ENCODE measurements at regions not wholly inside any gene's neighbourhood (a gene's known extent, or its start where the extent isn't known, plus 50 kb on each side); places are given as distances from the start of the nearest gene placed in this dataset.

DNA sequence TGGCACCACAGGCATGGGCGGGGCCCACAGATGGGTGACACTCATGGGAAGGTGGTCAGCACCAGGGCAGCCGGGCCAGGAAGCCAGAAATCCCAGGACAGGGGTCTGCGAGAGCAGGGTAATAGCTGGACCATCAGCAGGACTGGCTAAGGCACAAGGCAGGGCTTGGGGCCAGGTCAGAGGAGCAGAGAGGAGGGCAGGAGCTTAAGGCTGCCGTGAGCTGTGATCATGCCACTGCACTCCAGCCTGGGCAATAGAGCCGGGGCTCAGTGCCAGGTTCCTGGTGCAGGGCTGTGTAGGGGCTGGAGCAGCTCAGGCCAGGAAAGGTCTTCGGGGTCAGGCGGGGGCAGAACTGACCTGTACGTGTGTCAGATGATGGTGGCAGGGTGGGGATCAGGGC is 64.2 kb upstream of the LINGO1 start:
- CTCF ChIA-PET (ENCODE audit: low intra/inter-chr PET ratio, low total read pairs): no interaction called here
- WGBS (ENCODE audit: low lambda C conversion rate): 20% methylated on average over 2 of the region's 8 CpGs
- H3K4me3 ChIP-seq (replicated peaks in 1 of 3; ENCODE audit: insufficient read depth in 1 of 3, low read depth in 2 of 3, low read length in 3 of 3): no peak overlapping the region
- no TSS peak for BruUV-seq (replicated peaks)
- FAIRE-seq (no peak), ATAC-seq (no peak), DNase-seq (ENCODE audit: low spot score) (no peak)
- H3K27ac ChIP-seq (ENCODE audit: extremely low read length, insufficient read depth, low read length): no peak overlapping the region
- no peaks in the 10 kb centered on the region for H3K9me3 ChIP-seq (ENCODE audit: low read length)
- H3K9ac ChIP-seq (ENCODE audit: insufficient read depth, low read depth, low read length): no peak overlapping the region
- H3K79me2 ChIP-seq (ENCODE audit: insufficient read depth, low read length): no peaks in the 10 kb centered on the region
- no peak overlapping the region for H3K4me2 ChIP-seq (ENCODE audit: low read depth, low read length)
- H3K4me1 ChIP-seq (ENCODE audit: insufficient read depth, low read length): no peaks in the 10 kb centered on the region
- H3K36me3 ChIP-seq (replicated peaks in 1 of 2; ENCODE audit: control insufficient read depth in 1 of 2, insufficient read depth in 2 of 2, low read length in 2 of 2): no peaks in the 10 kb centered on the region
- intact Hi-C loops (cut with micrococcal nuclease; ENCODE audit: unreplicated experiment): no loop called here
- H4K20me1 ChIP-seq (ENCODE audit: insufficient read depth, low read length): no peaks in the 10 kb centered on the region
- POLR2A ChIA-PET: no interaction called here
- no peak overlapping the region for H2AFZ ChIP-seq (ENCODE audit: low read length)
- in situ Hi-C loops (cut with HindIII; ENCODE audit: extremely low pct_ligation_motif_present, low pct_unique_long_range_greater_than_20kb): no loop called here
- H3K27me3 ChIP-seq (ENCODE audit: control insufficient read depth in 1 of 2, insufficient read depth in 2 of 2, low read length in 2 of 2): peaks cover 4 to 19% of the 10 kb centered on the region in 2 experiments; a peak in 2 of 5 replicates
- TF ChIP-seq ZNF230 (CRISPR knock-in tag; IDR thresholded peaks at IDR 0.05) (no peak), ARID4A (CRISPR knock-in tag; IDR thresholded peaks at IDR 0.05; ENCODE audit: borderline replicate concordance) (no peak), POLR2AphosphoS5 (IDR thresholded peaks at IDR 0.05; ENCODE audit: low read depth, low read length) (no peak), BCLAF1 (IDR thresholded peaks at IDR 0.05) (no peak), MEIS1 (CRISPR knock-in tag; IDR thresholded peaks at IDR 0.05; ENCODE audit: borderline replicate concordance) (no peak), SIX4 (CRISPR knock-in tag; IDR thresholded peaks at IDR 0.05) (no peak), HIC2 (CRISPR knock-in tag; IDR thresholded peaks at IDR 0.05; ENCODE audit: low read depth) (no peak)
- TF ChIP-seq, protein P1, sequence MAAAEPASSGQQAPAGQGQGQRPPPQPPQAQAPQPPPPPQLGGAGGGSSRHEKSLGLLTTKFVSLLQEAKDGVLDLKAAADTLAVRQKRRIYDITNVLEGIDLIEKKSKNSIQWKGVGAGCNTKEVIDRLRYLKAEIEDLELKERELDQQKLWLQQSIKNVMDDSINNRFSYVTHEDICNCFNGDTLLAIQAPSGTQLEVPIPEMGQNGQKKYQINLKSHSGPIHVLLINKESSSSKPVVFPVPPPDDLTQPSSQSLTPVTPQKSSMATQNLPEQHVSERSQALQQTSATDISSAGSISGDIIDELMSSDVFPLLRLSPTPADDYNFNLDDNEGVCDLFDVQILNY (CRISPR knock-in tag; conservative IDR thresholded peaks at IDR 0.05): no peak
- TF ChIP-seq, protein P2, sequence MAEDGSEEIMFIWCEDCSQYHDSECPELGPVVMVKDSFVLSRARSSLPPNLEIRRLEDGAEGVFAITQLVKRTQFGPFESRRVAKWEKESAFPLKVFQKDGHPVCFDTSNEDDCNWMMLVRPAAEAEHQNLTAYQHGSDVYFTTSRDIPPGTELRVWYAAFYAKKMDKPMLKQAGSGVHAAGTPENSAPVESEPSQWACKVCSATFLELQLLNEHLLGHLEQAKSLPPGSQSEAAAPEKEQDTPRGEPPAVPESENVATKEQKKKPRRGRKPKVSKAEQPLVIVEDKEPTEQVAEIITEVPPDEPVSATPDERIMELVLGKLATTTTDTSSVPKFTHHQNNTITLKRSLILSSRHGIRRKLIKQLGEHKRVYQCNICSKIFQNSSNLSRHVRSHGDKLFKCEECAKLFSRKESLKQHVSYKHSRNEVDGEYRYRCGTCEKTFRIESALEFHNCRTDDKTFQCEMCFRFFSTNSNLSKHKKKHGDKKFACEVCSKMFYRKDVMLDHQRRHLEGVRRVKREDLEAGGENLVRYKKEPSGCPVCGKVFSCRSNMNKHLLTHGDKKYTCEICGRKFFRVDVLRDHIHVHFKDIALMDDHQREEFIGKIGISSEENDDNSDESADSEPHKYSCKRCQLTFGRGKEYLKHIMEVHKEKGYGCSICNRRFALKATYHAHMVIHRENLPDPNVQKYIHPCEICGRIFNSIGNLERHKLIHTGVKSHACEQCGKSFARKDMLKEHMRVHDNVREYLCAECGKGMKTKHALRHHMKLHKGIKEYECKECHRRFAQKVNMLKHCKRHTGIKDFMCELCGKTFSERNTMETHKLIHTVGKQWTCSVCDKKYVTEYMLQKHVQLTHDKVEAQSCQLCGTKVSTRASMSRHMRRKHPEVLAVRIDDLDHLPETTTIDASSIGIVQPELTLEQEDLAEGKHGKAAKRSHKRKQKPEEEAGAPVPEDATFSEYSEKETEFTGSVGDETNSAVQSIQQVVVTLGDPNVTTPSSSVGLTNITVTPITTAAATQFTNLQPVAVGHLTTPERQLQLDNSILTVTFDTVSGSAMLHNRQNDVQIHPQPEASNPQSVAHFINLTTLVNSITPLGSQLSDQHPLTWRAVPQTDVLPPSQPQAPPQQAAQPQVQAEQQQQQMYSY (CRISPR knock-in tag; IDR thresholded peaks at IDR 0.05): no peak
- TF ChIP-seq, protein P3, sequence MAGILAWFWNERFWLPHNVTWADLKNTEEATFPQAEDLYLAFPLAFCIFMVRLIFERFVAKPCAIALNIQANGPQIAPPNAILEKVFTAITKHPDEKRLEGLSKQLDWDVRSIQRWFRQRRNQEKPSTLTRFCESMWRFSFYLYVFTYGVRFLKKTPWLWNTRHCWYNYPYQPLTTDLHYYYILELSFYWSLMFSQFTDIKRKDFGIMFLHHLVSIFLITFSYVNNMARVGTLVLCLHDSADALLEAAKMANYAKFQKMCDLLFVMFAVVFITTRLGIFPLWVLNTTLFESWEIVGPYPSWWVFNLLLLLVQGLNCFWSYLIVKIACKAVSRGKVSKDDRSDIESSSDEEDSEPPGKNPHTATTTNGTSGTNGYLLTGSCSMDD (CRISPR knock-in tag; IDR thresholded peaks at IDR 0.05): no peak
